GF-D8 (cell line): ENCODE measurements at regions not wholly inside any gene's neighbourhood (a gene's known extent, or its start where the extent isn't known, plus 50 kb on each side); places are given as distances from the start of the nearest gene placed in this dataset.
A peak's percentile ranks its signal among the peaks of the same experiment; 100 is the strongest.
"Not testable (repeated sequence)": the region's sequence is repeated elsewhere in the genome, so short reads cannot be mapped to it uniquely, and the experiment has no call there.

ENCODE experiments used
- DNase-seq: peaks from one replicate; lab custom pipeline; 2025; lab: John Stamatoyannopoulos, UW

DNA sequence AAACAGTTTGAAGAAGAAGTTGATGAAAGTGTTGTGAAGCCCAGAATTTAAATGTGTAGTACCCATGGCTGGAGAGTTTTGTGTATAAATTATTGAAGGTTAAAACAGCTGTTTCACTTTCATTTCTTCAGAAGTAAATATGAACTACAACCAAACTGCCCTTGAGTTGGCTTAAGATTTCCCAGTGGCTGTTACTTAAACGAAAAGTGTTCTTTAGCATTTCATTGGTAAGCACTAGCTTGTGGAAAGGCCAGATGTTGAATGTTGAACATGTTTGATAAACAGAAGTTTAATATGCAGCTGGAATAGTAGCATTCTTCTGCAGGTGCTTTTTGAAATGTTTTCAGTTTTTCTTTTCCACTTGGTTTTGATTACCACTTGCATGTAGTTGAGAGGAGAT lies 83.2 kb upstream of the TNRC6B start:
- no peak for DNase-seq

DNA sequence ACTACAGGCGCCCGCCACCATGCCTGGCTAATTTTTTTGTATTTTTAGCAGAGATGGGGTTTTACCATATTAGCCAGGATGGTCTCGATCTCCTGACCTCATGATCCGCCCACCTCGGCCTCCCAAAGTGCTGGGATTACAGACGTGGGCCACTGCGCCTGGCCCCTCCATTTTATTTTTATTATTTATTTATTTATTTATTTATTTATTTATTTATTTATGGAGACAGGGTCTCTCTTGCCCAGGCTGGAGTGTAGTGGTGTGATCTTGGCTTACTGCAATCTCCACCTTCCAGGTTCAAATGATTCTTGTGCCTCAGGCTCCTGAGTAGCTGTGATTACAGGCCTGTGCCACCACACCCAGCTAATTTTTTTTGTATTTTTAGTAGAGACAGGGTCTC lies 77.8 kb upstream of the TNRC6B start:
- DNase-seq, result not testable (repeated sequence)

DNA sequence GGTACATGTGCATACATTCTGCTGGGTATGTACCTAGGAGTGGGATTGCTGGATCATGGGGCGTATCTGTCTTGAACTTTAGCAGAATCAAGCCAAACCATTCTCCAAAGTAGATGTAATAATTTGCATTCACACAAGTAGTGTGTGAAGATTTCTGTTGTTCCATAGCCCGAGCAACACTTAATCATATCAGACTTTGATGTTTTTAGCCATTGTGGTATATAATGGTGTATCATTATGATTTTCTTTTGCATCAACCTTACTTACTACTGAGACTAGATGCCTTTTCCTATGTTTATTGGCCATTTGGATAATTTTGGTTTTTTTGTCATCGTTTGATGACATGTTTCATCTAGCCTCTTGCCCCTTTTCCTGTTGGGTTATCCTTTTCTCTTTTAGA lies 72.0 kb upstream of the TNRC6B start:
- no peak for DNase-seq

DNA sequence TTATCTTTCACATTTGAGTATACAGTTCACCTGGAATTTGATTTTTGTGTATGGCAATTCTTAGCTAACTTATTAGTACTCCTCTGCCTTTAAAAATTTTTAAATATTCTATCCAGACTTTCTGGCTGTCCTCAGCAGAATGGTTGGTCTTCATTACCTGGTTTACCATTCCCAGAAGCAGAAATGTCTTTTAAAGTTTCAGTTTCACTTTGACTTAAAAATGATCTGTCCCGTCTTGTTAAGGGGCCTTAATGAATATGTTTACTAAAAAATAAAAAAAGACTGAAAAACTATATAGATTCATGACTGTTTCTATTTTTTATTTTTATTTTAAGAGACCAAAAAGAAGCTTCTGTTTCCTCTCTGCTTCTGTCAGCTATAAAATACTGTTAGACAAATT lies 70.5 kb upstream of the TNRC6B start:
- DNase-seq, result no peak

DNA sequence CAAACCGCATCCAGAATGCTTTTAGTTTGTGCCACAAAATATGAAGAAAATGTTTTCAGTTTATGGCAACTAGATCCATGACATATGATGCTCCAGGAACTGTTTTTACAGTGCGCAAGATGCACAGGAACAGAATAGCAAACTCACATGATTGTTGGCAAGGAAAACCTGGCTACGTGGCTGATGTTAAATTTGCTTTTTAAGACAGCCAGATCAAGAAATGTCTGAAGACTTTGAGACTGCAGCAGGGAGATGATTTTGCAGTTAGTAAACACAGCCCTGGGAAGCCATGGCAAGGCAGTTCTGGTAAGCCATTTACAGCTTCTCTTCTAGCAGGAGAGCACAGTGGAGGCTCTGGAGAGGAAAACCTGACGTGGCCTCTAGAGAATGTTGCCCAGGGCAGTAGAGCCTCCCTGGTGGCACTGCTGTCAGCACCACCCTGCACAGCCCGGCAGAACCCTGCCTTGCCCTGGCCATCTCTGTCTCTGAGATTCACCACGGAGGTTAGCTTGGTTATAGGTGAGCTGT lies 69.8 kb upstream of the TNRC6B start:
- peak; percentile 37 for DNase-seq

DNA sequence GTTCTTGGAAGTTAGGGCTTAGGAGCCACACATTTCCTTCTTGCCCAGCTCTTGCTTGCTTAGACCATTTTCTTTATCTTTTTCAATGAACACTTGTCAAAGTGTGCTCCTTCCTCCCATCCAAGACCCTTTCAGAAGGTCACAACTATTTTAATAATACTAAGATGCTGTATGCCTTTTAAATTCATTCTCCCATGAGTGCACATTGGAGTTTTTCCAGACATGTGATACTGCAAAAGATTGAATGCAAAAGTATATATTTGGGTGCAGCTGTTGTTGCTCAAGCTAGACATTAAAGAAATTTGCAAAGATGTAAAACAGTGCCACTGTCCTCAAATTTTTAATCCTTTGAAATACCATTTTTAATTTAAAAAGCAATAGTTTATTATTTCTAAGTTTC lies 69.3 kb upstream of the TNRC6B start:
- DNase-seq, result no peak

DNA sequence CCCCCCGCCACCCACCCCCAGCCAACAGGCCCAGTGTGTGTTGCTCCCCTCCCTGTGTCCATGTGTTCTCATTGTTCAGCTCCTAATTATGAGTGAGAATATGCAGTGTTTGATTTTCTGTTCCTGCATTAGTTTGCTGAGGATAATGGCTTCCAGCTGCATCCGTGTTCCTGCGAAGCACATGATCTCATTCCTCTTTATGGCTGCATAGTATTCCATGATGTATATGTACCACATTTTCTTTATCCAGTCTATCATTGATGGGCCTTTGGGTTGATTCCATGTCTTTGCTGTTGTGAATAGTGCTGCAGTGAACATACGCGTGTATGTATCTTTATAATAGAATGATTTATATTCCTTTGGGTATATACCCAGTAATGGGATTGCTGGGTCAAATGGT lies 68.8 kb upstream of the TNRC6B start:
- not testable (repeated sequence) for DNase-seq

DNA sequence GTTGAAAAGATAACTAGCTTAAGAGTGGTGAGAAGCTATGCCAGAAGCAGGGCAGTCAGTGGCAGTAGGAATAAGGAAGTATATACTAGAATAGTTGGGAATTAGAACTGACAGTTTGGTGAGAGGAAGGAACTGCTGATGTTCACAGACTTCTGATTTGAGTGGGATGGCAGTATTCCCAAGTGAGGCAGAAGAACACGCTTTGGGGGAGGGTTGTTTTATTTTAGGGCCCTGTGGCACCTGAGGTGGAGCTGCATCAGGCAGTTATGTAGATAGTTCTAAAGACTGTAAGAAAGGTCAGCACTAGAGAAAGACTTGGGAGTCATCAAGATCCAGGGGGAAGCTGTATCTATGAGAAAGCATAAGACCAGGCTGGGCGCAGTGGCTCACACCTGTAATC lies 66.3 kb upstream of the TNRC6B start:
- DNase-seq, result no peak

DNA sequence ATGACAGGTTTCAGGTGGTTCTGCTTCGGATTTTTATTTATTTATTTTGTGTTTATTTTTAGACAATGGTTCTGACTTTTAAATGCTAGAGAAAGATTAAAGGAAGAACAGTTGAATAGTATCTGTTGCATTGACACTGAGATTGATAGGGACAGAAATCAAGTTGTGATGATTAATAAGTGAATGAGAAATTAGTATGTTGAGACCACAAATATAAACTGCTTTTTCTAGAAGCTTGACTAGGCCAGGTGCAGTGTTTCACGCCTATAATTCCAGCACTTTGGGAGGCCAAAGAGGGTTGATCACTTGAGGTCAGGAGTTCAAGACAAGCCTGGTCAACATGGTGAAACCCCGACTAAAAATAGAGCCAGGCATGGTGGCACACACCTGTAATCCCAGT lies 65.1 kb upstream of the TNRC6B start:
- no peak for DNase-seq

DNA sequence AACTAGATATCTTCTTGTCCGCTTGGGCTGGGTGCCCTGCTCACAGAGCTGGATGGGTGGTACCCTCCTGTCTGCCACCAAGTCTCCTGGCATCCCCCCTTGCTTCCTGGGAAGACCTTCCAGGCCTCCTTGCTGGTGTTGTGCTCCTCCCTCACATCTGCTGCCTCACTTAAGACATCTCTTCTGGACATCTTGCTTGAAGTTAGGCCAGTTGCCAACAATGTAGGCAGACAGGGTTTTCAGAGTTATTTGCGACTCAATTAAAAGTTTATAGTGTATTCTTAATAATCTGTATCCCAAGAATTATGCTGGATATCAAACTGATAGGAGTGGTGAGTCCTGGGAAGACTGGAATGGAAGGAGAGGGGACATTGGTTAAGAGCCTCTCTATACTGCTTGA lies 64.0 kb upstream of the TNRC6B start:
- DNase-seq, result no peak

DNA sequence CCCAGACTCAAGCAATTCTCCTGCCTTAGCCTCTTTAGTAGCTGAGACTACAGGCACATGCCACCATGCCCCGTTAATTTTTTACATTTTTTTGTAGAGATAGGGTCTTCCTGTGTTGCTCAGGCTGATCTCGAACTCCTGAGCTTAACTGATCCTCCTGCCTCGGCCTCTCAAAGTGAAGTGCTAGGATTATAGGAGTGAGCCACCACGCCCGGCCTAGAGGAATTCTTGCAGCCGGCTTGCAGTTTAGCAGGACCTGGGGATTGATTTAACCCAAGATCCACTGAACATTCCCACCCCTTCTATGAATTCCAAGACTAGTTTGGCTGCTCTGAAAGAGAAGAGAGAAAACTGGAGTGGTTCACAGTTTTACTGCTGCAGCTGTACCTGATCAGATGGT lies 63.3 kb upstream of the TNRC6B start:
- no peak for DNase-seq

DNA sequence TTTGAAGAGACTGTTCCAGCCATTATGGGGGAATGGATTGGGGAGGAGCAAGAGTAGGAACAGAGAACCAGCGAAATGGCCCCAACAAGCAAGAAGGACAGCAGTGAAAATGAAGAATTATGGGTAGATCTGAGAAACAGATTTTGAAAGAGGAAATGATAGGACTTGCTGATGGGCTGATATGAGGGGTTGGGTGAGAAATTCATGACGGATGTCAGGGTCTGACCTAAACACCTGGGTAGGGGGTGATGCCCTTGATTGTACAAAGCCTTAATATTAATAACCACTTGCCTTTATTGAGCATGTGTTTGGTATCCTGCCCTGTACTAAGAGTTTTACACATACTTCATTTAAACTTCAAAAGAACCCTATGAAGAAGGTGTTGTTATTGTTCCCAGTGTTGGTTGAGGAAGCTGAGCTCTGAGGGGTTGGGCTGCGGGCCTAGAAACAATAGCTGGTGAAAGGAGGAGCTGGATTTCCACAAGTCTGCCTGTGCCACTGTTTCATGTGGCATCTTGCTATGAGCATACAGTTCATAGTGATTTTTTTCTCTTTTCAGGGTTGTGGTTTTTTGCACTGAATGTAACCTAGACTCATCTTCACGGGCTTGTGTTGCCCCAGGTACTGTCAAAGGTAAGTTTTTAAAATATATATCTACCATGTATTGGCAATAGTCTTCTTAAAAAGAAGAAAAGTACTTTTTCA lies 61.1 kb upstream of the TNRC6B start:
- DNase-seq, result no peak

DNA sequence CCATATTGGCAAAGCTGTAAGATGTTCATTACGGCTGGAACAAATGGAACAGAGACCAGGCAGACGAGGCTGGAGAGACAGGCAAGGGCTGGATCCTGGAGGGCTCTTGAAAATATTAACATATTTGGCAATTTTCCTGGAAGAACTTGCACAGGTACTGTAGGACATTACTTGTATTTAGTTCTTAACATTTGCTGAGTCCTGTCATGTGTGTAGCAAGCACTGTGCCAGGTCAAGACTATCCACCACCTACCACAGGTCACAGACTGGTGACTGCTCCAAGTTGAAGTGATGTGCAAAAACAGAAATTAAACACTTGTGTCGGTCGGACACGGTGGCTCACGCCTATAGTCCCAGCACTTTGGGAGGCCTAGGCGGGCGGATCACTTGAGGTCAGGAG lies 58.7 kb upstream of the TNRC6B start:
- DNase-seq, result no peak

DNA sequence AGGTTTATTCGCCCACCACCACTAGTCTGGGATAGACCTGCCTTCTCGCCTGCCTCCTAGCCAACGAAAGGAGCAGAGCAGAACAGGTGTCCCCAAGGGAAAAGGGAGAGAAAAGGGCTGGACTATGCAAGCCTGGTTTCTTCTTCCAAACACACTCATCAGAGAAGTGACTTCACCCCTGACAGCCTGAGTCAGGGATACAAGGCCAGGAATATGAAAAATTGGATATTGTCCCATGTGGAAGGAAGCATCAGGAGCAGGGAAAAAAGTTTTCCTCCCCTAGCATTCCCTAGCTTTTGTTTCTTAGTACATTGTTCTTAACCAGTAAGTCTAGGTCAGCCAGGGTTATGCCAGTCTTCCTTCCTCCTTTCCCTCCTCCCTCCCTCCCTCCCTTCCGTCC lies 56.9 kb upstream of the TNRC6B start:
- DNase-seq, result no peak

DNA sequence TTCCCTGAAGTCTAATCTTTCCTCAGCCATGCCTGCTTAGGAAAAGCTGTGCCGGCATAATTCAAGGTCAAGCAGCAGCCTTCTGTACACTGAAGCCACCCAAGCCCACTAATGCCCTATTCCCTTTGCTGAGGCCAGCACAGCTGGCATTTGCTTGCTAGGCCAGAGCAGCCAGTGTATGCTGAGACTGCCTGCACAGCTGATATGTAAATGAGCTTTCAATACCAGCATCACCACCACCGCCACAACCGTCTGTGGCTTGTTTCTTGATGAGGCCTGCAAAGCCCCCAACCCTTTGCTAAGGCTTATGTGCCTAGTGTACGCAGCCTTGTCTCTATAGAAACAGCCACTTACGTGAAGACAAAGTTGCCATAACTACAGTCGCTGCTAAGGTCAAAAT lies 56.3 kb upstream of the TNRC6B start:
- no peak for DNase-seq

DNA sequence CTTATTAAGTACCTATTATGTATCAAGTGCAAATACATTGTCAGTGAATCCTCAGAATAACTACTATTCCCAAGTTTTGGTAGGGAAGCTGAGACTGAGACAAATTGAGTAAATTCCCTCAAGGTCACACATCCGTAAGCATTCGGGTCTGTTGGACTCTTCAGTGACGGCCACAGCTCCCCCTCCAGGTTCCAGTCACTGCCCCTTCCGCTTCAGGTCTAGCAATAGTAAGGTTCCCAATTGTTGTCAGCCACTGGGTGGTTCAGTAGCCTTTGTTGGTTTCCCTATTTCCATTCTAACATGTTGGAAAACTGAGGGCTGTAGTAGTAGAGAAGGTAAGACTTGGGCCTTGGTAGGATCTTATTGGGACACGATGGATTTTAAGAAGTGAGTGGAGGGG lies 54.9 kb upstream of the TNRC6B start:
- DNase-seq, result no peak

DNA sequence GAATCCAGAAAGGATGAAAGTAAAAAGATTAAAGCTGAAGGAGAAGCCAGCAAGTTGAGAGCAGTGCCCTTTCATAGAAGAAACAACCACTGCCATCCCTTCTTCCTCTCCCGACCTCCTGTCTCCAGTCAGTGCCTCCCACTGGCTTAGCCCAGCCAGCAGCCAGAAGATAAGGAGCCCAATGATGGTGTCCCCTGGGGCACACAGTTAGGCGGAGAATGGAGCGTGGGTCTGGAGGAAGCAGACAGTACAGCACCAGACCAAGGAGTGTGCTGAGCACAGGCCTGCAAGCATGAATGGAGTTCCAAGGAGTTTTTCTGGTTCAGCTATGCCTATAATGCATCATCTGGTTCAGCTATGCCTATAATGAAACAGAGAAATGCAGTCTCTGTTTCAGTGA lies 54.3 kb upstream of the TNRC6B start:
- DNase-seq, result no peak
